ENCODE measurements at regions not wholly inside any gene's neighbourhood (a gene's known extent, or its start where the extent isn't known, plus 50 kb on each side); places are given as distances from the start of the nearest gene placed in this dataset.

- Mint-ChIP-seq H3K27ac (ENCODE audit: unreplicated experiment) (no peak overlapping the region), H3K4me3 (ENCODE audit: low read depth, unreplicated experiment) (no peak overlapping the region), H3K4me1 (ENCODE audit: low read depth, unreplicated experiment) (no peaks in the 10 kb centered on the region), H3K27me3 (ENCODE audit: unreplicated experiment) (peaks cover 25% of the 10 kb centered on the region), H3K36me3 (ENCODE audit: insufficient read depth, unreplicated experiment) (no peaks in the 10 kb centered on the region), H3K9me3 (ENCODE audit: low read depth, unreplicated experiment) (peaks cover 2% of the 10 kb centered on the region)
- CTCF ChIA-PET = no interaction called here
- BruUV-seq (replicated peaks) = no TSS peak
- DNase-seq = no peak
- no peak for TF ChIP-seq CTCF (IDR thresholded peaks at IDR 0.05; ENCODE audit: unreplicated experiment)
- intact Hi-C loops (cut with micrococcal nuclease; ENCODE audit: unreplicated experiment) = no loop called here
Observed at GRCh38 chr7:155369766-155370165, 72.1 kb downstream of the INSIG1 start.

GRCh38 chr7:155371331-155371883, 73.7 kb downstream of the INSIG1 start:
- Mint-ChIP-seq H3K4me1 (ENCODE audit: low read depth, unreplicated experiment) (no peaks in the 10 kb centered on the region), H3K4me3 (ENCODE audit: low read depth, unreplicated experiment) (no peak overlapping the region), H3K9me3 (ENCODE audit: low read depth, unreplicated experiment) (peaks cover 2% of the 10 kb centered on the region), H3K27ac (ENCODE audit: unreplicated experiment) (no peak overlapping the region), H3K36me3 (ENCODE audit: insufficient read depth, unreplicated experiment) (no peaks in the 10 kb centered on the region), H3K27me3 (ENCODE audit: unreplicated experiment) (peaks cover 29% of the 10 kb centered on the region)
- intact Hi-C loops (cut with micrococcal nuclease; ENCODE audit: unreplicated experiment) = no loop called here
- no peak for DNase-seq
- CTCF ChIA-PET = no interaction called here
- no peak for TF ChIP-seq CTCF (IDR thresholded peaks at IDR 0.05; ENCODE audit: unreplicated experiment)
- BruUV-seq (replicated peaks) = no TSS peak

GRCh38 chr7:155371884-155372781, 74.5 kb downstream of the INSIG1 start:
- Mint-ChIP-seq H3K27me3 (ENCODE audit: unreplicated experiment) (peaks cover 36% of the 10 kb centered on the region), H3K4me3 (ENCODE audit: low read depth, unreplicated experiment) (no peak overlapping the region), H3K9me3 (ENCODE audit: low read depth, unreplicated experiment) (peaks cover 2% of the 10 kb centered on the region), H3K27ac (ENCODE audit: unreplicated experiment) (no peak overlapping the region), H3K4me1 (ENCODE audit: low read depth, unreplicated experiment) (no peaks in the 10 kb centered on the region), H3K36me3 (ENCODE audit: insufficient read depth, unreplicated experiment) (no peaks in the 10 kb centered on the region)
- intact Hi-C loops (cut with micrococcal nuclease; ENCODE audit: unreplicated experiment) = no loop called here
- TF ChIP-seq CTCF (IDR thresholded peaks at IDR 0.05; ENCODE audit: unreplicated experiment) = no peak
- DNase-seq = no peak
- CTCF ChIA-PET = no interaction called here
- no TSS peak for BruUV-seq (replicated peaks)

GRCh38 chr7:155372782-155373358, 75.2 kb downstream of the INSIG1 start:
- CTCF ChIA-PET = no interaction called here
- no peak for TF ChIP-seq CTCF (IDR thresholded peaks at IDR 0.05; ENCODE audit: unreplicated experiment)
- BruUV-seq (replicated peaks) = no TSS peak
- no peak for DNase-seq
- peaks cover 2% of the 10 kb centered on the region for H3K9me3 Mint-ChIP-seq (ENCODE audit: low read depth, unreplicated experiment)
- no peaks in the 10 kb centered on the region for H3K4me1 Mint-ChIP-seq (ENCODE audit: low read depth, unreplicated experiment)
- H3K36me3 Mint-ChIP-seq (ENCODE audit: insufficient read depth, unreplicated experiment) = no peaks in the 10 kb centered on the region
- H3K27me3 Mint-ChIP-seq (ENCODE audit: unreplicated experiment) = peaks cover 44% of the 10 kb centered on the region
- no peak overlapping the region for H3K27ac Mint-ChIP-seq (ENCODE audit: unreplicated experiment)
- H3K4me3 Mint-ChIP-seq (ENCODE audit: low read depth, unreplicated experiment) = no peak overlapping the region
- intact Hi-C loops (cut with micrococcal nuclease; ENCODE audit: unreplicated experiment) = no loop called here

Data from Calu3 (cell line).